ENCODE measurements at regions not wholly inside any gene's neighbourhood (a gene's known extent, or its start where the extent isn't known, plus 50 kb on each side); places are given as distances from the start of the nearest gene placed in this dataset.

DNA sequence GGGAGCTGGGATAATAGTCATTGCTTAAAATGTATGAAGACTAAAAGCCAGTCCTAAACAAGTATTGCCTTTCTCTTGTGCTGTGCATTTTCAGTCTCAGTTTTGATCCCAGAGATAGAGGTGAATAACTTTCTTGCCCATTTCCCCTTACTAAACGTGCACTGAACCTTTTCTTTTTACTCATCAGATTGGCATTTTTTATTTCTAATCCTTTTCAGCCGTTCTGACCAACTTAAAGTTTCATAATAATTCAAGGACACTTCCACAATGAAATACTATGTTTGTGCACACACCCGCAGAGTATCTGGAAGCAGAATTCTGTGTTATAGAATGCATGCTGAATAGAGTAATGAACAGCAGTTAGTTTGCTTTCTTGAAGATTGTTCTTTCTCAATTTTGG is 343.6 kb downstream of the LRRC70 start:
- TF ChIP-seq EZH2phosphoT487 (IDR thresholded peaks at IDR 0.05; ENCODE audit: borderline replicate concordance, low read depth, low read length): no peak
- TF ChIP-seq, protein P1, sequence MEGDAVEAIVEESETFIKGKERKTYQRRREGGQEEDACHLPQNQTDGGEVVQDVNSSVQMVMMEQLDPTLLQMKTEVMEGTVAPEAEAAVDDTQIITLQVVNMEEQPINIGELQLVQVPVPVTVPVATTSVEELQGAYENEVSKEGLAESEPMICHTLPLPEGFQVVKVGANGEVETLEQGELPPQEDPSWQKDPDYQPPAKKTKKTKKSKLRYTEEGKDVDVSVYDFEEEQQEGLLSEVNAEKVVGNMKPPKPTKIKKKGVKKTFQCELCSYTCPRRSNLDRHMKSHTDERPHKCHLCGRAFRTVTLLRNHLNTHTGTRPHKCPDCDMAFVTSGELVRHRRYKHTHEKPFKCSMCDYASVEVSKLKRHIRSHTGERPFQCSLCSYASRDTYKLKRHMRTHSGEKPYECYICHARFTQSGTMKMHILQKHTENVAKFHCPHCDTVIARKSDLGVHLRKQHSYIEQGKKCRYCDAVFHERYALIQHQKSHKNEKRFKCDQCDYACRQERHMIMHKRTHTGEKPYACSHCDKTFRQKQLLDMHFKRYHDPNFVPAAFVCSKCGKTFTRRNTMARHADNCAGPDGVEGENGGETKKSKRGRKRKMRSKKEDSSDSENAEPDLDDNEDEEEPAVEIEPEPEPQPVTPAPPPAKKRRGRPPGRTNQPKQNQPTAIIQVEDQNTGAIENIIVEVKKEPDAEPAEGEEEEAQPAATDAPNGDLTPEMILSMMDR (conservative IDR thresholded peaks at IDR 0.05; ENCODE audit: low read length): no peak
- ChIA-PET POLR2A (no interaction called here), CTCF (ENCODE audit: unreplicated experiment) (no interaction called here)
- H3K79me2 ChIP-seq (ENCODE audit: insufficient read depth, low read depth, low read length): no peaks in the 10 kb centered on the region
- DNase-seq (ENCODE audit: low spot score): no peak
- no peaks in the 10 kb centered on the region for H3K4me1 ChIP-seq (ENCODE audit: insufficient read depth, low read length, poor library complexity, severe bottlenecking)
- no peak overlapping the region for H3K4me3 ChIP-seq (ENCODE audit: low read depth, low read length, poor library complexity, severe bottlenecking)
- no peak overlapping the region for H2AFZ ChIP-seq (ENCODE audit: low read length)
- intact Hi-C loops (cut with micrococcal nuclease; ENCODE audit: unreplicated experiment): no loop called here
- H3K9me3 ChIP-seq (ENCODE audit: low read length): no peaks in the 10 kb centered on the region
- no peaks in the 10 kb centered on the region for H3K36me3 ChIP-seq (ENCODE audit: insufficient read depth, low read length)
- no peaks in the 10 kb centered on the region for H3K9me2 ChIP-seq (ENCODE audit: insufficient read depth, low read length)
- no peak overlapping the region for H3K27ac ChIP-seq (ENCODE audit: low read depth, low read length, poor library complexity, severe bottlenecking)
- no TSS peak for BruUV-seq (replicated peaks)
- no peaks in the 10 kb centered on the region for H4K20me1 ChIP-seq (ENCODE audit: insufficient read depth, low read length)
- H3K4me2 ChIP-seq (ENCODE audit: low read length): no peak overlapping the region

DNA sequence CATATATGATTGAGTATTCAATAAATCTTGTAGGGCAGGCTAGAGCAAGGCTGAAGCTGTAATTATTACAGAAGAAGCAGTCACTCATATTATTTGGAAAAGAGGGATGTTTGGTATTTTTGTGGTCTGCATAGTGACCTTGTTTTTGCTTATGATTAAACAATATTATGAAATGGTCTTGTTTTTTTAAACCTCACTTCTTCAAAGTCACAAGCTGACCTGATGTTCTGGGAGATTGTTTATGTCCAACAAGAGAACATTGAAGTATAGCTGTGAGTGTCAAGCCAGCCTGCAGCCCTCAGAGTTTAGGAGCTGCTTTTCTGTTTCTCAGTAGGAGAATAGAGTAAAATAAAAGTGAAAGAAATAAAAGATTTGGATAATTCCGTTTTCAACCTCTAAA is 342.2 kb downstream of the LRRC70 start:
- Histone ChIP-seq H3K36me3 (ENCODE audit: insufficient read depth, low read length) (no peaks in the 10 kb centered on the region), H2AFZ (ENCODE audit: low read length) (no peak overlapping the region), H3K4me1 (ENCODE audit: insufficient read depth, low read length, poor library complexity, severe bottlenecking) (no peaks in the 10 kb centered on the region), H3K9me3 (ENCODE audit: low read length) (no peaks in the 10 kb centered on the region), H3K79me2 (ENCODE audit: insufficient read depth, low read depth, low read length) (no peaks in the 10 kb centered on the region), H3K27ac (ENCODE audit: low read depth, low read length, poor library complexity, severe bottlenecking) (no peak overlapping the region), H3K4me3 (ENCODE audit: low read depth, low read length, poor library complexity, severe bottlenecking) (no peak overlapping the region), H4K20me1 (ENCODE audit: insufficient read depth, low read length) (no peaks in the 10 kb centered on the region), H3K9me2 (ENCODE audit: insufficient read depth, low read length) (no peaks in the 10 kb centered on the region), H3K4me2 (ENCODE audit: low read length) (no peak overlapping the region)
- DNase-seq (ENCODE audit: low spot score): no peak
- ChIA-PET POLR2A (no interaction called here), CTCF (ENCODE audit: unreplicated experiment) (no interaction called here)
- TF ChIP-seq EZH2phosphoT487 (IDR thresholded peaks at IDR 0.05; ENCODE audit: borderline replicate concordance, low read depth, low read length): no peak
- intact Hi-C loops (cut with micrococcal nuclease; ENCODE audit: unreplicated experiment): no loop called here
- BruUV-seq (replicated peaks): no TSS peak

DNA sequence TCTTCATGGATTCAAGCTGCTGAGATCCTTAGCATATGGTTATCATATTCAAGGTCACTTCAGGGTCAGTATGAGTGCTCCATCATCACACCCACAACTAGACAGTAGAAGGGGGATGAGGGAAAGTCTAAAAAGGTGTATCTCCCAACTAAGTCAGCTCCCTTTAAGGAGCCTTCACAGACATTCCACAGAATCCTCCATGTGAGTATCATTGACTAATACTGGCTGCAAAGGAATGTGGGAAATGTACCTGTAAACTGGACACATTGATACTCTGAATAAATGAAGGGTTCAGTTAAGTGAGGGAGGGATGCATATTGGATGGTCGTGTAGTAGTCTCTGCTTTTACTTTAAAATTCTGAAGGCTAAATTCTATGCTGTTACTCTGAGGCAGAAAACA is 330.7 kb downstream of the LRRC70 start:
- DNase-seq (ENCODE audit: low spot score): no peak
- BruUV-seq (replicated peaks): no TSS peak
- Histone ChIP-seq H3K9me2 (ENCODE audit: insufficient read depth, low read length) (no peaks in the 10 kb centered on the region), H3K9me3 (ENCODE audit: low read length) (no peaks in the 10 kb centered on the region), H3K4me3 (ENCODE audit: low read depth, low read length, poor library complexity, severe bottlenecking) (no peak overlapping the region), H4K20me1 (ENCODE audit: insufficient read depth, low read length) (no peaks in the 10 kb centered on the region), H3K4me1 (ENCODE audit: insufficient read depth, low read length, poor library complexity, severe bottlenecking) (no peaks in the 10 kb centered on the region), H3K79me2 (ENCODE audit: insufficient read depth, low read depth, low read length) (no peaks in the 10 kb centered on the region), H3K4me2 (ENCODE audit: low read length) (no peak overlapping the region), H3K36me3 (ENCODE audit: insufficient read depth, low read length) (no peaks in the 10 kb centered on the region), H2AFZ (ENCODE audit: low read length) (no peak overlapping the region), H3K27ac (ENCODE audit: low read depth, low read length, poor library complexity, severe bottlenecking) (no peak overlapping the region)
- TF ChIP-seq, protein P1 (conservative IDR thresholded peaks at IDR 0.05; ENCODE audit: low read length): no peak
- TF ChIP-seq EZH2phosphoT487 (IDR thresholded peaks at IDR 0.05; ENCODE audit: borderline replicate concordance, low read depth, low read length): no peak
- ChIA-PET POLR2A (no interaction called here), CTCF (ENCODE audit: unreplicated experiment) (no interaction called here)
- intact Hi-C loops (cut with micrococcal nuclease; ENCODE audit: unreplicated experiment): no loop called here
